ENCODE measurements at regions not wholly inside any gene's neighbourhood (a gene's known extent, or its start where the extent isn't known, plus 50 kb on each side); places are given as distances from the start of the nearest gene placed in this dataset.

DNA sequence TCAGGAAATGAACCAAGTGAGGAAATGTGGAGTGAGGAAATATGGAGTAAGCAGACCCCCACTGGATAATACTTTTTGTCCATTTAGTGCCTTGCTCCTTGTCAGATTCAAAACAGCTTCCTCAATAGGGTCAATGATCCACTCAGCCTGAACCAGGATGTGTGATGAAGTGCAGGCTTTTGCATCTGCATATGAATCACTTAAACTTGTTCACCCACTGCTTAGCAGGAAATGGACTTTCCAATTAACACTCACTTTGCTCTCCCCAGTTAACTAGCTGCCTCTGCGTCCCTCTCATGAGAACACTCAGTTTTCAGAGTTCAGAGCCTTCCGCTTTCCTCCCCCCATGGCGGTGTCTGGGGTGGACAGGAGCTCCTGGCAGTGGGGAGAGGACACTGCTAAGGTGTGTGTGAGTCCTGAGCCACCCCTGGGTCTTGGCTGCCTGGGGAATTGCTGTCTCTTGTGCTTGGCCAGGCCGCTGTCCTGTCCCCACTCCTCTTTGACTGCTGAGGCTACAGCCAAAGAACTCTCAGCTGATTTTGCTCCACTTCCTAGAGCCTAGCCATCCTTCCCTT, 621.8 kb downstream of the CDH26 start:
- no peak for DNase-seq

DNA sequence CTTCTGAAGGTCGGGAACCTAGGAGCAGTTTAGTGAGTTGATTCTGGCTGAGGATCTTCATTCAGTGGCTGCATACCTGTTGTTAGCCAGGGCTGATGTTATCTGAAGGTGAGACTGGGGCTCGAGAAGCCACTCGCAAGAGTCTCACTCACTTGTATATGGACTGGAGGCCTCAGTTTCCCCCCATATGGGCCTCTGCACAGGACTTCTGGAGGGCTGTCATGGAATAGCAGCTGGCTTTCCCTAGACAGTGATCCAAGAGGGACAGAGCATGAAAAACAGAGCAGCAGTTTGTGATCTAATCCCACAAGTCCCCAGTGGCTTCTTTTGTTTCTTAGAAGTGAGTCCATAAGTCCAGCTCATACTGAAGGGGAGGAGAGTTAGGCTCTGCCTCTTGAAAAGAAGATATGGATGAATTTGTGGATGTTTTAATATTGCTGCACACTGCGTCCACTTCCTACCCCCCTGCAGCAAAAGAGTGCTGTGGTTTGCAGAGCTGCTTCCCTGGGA, 623.4 kb downstream of the CDH26 start:
- no peak for DNase-seq

DNA sequence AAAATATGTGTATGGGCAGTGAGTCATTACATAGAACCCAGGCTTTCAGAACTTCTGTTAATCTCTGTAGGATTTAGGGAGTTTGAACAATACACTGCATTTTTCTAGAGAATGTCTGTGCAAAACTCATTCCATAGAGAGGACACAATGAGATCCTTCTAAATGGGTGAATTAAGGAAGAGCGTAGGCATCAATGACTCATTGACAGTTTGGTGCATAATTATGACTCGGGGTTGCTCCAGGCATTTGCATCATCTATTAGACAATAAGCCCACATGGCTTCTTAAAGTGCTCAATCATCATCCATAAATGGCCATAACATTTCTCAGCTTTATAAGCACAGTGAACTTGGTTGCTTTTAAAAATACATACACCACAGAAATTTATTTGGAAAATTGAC, 625.5 kb downstream of the CDH26 start:
- no peak for DNase-seq

DNA sequence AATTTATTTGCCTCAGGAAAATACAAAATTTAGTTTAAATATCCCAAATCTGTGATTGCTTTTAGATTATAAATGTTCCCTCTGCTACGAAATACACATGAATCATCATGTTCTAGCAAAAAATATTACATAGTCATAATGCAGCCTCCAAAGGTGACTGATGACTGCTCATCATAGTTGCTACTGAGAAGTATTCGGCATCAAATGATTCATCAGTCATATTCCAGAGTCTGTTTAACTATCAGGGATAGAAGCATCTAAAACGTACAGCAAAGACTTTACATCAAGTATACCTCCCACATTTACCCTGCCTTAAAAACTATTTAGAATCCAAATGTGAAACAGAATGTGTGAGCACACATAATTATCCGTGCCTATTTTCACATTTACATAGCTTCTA, 626.0 kb downstream of the CDH26 start:
- no peak for DNase-seq

DNA sequence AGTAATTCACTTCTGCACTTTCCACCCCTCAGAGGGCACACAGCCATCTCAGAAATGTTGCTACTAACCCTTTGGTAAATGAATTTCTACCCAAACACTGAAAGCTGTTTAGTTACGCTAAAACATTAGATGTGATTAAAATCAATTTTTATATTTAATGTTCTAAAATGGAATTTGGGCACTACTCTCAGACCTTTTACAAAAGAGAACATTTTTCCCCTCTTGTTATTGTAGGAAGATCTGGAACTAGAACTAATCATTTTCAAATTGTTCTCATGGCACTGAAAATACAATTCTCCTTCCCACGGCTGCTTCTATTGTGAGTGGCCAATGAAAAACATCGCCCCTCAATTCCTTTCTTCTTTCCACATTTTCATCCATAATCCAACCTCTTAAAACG, 627.4 kb downstream of the CDH26 start:
- DNase-seq = no peak

DNA sequence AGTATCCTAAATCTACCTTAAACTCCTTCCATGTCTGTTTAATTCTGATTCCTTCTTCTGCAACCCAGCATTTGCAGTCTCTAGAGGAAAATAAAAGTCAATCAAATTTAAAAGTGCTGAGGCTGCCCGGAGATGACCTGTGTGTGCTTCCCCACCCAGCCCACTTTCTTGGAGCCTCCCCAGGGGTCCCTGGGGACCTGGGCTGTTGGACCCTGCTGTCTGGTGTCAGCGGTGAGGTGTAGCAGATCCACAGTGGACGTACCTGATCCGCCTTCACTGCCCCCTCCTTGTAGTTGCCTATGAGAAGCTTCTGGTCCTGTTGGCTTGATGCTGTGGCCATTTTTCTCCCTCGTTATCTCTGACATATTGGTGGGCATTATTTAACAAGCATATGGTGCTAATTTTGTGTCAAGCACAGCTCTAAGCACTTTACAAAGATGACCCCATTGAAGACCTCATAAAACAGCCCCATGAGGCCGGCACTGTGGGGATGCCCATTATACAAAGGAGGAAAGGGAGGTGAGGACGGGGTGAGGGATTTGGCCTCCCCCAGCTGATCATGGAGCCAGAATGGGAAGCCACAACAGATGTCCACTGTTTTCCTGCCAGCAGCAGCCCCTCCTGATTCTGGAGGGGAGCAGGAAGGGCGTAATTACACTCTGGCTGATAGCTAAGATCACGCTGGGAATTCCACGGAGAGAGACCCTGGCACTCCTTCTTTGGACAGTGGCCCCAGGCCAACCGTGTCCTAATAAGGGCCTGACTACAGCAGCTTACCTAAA, 628.2 kb downstream of the CDH26 start:
- DNase-seq = no peak

DNA sequence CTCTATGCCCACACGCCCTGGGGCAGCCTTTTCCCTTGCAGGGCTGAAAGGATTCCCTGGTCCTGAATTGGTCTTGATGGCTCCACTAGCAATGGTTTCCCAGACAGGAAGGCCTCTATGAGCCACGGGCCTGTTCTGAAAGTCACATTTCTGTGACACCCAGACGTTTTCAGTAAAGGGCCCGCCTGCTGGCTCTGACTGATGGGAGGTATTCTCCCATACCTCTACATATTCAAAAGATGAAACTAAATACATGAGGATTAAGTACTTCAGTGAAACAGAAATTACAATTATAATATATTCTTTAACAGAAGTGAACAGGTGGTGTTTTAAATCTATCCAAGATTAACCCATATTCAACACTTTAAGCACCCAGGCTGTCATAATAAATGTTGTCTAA, 629.8 kb downstream of the CDH26 start:
- DNase-seq = no peak

DNA sequence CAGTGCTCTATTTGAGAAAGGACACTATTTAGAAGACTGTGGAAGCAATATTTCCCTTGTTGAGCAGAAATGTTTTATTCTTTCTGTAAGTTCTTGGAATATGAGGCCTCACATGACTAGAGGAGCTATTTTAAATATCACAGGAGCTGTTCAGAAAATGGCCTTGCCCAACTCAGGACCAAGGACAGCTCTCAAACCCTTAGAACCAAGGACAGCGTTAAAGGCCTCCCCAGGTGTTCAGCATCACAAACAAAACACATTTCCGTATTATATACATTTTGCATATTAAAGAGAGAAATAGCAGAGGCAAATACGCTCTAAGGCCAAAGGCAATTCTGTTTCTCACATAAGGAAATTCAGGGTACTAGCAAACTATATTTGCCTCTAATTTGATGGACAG, 631.4 kb downstream of the CDH26 start:
- peak; percentile 77 for DNase-seq

DNA sequence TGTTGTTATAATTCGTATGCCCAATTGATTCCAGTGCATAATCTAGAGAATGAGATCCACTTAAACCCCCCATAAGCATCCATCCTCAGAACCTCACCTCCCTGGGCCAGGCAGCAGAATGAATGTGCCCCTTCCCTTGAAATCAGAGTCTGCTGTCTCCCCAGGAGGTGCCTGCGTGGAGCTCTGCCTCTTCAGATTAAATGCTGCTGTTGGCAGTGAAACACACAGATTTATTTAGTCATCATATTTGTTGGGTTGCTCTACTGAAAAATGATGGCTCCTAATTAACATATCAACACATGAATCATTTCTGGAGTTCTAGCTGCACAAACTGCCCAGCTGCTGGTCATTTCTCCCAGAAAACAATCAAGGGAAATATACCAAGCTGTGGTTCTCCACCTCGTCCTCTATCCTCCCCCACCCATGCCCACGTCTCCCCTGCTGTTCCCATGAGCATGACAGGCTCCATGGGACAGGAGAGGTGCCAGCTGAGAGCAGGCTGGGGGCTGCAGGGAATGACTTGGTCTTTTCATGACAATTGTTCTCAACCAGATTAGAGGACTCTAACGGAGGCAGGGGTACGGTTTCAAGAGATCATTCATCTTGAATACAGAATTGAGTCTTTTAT, 633.1 kb downstream of the CDH26 start:
- DNase-seq = no peak

DNA sequence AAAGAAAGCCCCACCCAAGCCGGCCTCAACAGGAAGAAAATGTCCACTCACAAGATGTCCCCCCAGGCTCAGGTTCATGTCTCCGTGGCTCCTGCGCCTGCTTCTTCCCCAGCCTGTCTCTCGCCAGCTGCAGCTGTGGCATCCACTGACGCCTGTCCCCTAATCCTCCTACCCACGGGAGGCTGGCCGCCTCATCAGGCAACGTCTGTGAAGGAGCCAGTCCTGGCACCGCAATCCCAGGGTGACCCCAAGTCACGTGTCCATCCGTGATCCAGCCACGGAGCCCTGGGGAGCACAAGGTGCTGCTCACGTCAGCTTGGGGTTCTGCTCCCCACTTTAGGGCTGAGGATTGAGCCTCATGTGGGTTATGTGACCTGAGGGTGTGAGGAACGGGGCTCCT, 640.3 kb downstream of the CDH26 start:
- no peak for DNase-seq

DNA sequence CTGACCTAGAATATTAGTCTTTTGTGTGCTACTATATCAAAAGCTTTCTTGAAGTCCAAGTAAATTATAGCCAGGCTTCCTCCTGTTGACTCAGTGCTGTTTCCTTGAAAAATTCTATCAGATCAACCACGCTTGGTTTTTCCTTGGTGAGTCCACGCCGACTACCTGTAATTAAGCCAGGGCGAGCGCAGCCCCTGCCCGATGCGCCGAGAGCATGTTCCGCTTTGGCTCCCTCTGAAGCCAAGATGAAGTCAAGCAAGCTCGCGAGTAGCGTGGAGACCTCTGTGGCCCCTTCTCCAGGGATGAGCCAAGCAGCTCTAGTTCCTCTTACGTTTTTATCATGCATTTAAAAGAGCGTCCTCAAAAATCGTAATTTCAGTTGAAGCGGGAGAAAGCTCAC, 641.2 kb downstream of the CDH26 start:
- DNase-seq = no peak

DNA sequence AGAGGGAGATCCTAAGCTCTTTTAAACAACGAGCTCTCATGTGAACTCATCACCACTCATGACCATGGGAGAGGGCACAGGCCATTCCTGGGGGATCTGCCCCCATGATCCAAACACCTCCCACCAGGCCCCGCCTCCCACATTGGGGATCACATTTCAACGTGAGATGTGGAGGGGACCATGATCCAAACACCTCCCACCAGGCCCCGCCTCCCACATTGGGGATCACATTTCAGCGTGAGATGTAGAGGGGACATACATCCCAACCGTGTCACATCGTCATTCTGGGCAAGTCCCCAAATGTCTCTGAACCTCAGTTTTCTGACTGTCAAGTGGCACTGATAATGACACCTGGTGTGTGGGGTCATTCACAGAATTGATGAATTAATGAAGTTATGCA, 641.8 kb downstream of the CDH26 start:
- no peak for DNase-seq

DNA sequence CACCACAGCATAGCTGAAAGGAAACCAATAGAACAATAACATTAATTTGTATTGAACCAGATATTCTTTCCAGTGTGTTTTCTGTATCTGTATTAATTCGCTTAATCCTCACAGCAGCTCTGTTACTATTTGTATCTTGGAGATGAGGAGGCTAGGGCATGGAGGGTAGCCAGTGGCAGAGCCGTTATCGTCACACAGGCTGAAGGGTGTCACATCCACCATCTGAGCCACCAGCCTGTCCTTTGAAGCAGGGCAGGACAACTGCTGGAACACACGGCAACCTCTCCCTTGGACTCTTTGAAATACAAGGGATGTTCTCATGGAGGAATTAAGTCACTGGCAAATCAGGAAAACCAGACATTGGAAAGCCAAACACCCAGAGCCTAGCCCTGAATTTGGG, 628.0 kb upstream of the CDH4 start:
- no peak for DNase-seq

DNA sequence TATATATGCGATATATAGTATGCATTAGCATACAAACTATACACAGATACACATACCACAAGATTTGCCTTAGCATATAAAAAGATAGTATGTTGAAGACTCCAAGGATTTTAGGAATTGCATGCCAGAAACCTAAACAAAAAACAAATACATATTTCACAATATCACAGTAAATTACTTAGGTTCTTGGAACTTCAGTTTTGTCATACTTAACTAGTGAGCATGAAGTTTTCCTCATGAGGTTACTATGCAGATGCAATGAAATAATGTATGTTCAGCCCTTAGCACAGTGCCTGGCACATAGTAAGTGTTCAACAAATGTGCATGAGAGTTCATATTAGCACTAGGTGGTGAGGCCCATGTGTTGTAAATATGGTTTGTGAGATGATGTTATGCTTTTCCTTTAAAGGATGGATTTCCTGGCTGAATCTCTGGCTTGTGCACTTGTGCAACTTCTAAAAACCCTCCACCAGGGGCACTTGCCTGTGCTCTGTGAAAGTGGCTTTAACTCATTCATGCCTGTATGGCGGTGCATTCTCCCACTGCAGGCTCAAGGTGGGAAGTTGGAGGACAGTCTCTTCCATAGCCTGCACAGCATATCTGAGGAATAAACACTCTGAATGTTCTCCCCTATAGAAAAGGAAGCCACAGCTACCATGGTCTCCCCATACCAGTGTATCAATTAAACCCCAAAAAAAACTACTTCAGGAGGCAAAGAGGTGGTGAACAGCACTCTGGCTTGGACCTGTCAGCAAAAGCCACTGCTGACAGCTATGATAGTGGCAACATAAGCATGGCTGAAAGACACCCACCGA, 624.1 kb upstream of the CDH4 start:
- DNase-seq = no peak

DNA sequence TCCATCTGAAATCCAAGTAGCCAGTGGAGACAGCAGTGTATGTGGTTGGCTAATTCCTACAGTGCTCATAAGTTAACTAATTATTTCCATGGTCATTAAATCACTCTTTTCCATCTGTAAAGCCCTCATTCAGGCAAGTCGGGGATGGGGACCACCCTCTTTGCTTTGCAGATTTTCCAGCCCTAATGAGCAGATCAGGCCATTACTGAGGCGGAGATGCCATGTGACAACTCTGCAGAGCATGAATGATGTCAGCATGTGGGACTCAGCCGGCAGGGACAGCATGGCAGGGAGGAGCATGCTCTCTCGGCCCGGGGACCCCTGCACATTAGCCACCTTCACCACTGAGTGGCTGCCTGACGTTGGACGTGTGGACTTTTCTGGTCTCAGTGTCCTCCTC, 623.3 kb upstream of the CDH4 start:
- no peak for DNase-seq

DNA sequence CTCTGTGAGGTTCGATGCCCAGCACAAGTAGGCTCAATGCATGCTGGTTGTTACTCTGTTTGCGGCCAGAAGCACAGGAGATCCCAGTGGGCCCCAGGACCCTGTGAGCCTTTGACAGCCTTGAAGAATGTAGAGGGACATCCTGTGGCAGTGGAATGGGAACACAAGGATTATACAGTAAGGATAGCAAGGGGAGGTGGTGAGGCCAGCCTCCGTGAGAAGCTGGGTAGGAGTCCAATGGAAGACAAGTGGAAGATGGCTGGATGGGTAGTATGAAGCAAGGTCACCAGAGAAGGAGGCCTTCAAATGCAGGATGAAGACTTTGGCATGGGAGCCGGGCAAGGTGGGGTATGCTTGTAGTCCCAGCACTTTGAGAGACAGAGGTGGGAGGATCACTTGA, 622.9 kb upstream of the CDH4 start:
- DNase-seq = no peak

DNA sequence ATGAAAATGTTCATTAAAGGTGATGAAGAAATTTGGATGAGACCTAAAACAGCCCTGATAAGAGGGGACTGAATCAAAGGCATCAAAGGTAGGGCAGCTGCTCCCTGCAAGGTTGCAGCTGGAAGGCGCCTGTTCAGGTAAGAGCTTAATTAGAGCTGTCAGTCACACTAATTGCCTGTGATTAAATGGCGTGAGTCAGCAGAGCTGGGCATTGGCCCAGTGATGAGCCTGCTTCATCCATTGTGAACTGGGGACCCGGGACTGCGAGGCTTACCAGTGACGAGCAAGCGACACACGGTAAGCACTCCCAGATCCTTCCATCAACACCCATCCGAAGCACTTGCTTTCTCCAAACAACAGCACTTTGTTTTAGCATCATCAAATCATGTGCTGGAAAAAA, 621.5 kb upstream of the CDH4 start:
- no peak for DNase-seq

DNA sequence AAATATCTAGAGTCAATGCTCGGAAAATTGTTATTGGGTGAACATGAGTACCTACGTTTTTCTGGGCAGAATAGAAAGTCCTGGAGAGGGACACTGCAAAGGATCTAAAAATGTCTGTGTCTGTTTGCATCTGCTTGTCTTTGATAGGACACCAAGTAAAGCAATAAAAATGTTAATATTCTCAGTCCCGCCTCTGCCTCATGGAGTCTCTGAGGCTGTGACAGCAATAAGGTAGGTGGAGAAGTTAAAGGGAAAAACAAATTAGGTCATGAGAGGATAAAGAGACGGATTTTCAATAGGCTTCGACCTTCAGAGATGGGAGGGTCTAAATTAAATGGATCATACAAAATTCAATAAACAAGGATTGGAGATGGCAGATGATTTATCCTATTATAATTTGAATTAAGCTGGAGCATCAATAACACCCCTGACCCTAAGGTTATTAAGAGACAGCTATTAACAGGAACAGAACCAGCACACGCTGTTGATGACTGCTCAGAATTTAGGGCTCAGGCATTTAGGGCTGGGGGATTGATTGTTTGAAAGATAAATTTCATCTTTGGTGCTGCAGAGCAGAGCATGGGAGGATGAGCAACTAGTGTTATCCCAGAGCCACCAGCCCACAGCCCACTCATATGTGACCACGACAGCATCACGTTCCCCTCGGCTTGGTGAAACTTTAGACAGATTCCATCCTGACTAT, 620.3 kb upstream of the CDH4 start:
- DNase-seq = no peak

DNA sequence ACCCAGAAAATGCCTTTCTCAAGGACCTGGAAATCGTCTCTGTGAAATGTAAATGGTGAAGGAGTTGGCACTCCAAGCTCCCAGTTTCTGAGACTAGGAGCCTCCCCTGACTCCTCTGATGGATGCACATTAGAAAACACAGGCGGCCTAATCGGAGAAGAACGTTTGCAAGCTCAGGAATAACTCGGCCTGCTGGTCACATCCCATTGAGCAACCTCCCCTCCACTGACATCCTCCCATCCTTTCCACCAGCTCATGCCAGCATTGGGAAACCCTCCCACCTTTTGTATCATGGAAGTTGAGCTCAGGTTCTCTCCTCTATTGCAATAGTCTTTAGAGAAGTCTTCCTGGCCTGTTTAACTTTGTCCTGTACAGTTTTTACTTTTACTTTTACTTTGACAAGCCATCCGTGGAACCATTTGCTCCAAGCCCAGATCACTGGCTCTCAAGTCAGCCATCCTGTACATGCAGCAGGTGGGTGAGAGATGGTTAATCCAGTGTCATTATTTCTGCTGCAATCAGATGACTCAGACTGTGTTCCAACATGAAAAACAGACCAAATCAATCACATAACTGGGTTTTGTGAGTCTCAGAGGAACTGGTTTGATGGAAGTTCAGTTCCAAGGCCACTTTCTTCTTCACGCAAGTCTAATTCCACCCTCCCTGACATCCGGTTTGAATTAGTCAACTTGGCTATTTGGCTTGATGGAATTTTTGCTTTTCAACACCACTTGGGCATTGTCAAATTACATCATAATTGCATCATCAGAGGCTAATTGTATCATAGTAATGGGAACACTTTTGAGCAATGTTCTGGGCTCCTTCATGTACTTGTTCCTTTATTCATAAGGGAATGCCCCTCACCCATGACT, 619.4 kb upstream of the CDH4 start:
- peak; percentile 44 for DNase-seq

DNA sequence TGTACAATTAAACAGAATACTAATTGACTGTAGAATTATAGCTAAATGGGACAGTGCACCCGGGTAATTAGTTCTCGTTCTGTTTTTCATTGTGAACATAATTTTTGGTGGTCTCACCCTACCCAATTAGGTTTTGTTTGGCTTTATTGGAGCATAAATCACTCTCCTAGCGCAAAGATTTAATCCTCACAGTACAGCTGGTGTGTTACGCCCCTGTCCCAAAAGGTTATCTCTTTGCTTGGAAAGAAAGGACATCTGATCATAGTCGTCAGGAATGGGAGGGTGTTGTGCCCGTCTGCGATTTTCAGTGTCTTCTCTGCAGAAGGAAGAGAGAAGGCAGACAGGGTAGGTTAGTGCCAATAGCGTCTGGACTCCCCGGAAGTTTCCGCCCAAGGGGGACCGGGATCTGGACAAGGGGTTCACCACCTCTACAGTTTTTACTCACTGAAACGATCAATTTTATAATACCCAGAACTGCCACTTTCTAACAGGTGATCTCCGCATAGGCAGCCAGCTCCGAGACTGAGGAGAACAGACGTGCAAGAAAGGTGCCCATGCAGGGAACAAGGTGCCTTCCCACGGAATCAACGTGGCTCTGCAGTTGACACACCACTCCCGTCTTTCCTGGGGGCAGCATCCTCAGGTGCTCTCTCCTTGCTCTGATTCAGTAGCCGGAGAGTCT, 617.4 kb upstream of the CDH4 start:
- DNase-seq = no peak
